ENCODE measurements at regions not wholly inside any gene's neighbourhood (a gene's known extent, or its start where the extent isn't known, plus 50 kb on each side); places are given as distances from the start of the nearest gene placed in this dataset.

DNA sequence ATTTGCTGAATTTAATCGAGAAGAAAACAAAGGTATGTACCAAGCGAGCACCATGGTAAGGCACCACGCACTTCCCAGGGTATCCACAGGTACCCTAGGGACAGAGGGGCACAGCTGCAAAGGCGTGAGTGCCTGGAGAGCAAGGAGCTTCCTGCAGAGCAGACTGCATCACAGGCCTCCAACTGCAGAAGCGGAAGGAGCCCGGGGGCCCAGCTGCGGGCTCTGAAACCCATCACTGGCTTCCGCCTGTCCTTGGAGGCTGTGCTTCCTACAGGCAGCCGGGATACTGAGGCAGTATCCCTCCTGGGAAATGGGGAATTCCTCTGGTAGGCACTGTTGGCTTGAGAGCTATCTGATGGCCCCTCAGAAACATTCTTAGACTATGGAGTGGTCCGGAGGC lies 217.4 kb upstream of the GMDS start:
- no peak for DNase-seq (ENCODE audit: low read depth)

DNA sequence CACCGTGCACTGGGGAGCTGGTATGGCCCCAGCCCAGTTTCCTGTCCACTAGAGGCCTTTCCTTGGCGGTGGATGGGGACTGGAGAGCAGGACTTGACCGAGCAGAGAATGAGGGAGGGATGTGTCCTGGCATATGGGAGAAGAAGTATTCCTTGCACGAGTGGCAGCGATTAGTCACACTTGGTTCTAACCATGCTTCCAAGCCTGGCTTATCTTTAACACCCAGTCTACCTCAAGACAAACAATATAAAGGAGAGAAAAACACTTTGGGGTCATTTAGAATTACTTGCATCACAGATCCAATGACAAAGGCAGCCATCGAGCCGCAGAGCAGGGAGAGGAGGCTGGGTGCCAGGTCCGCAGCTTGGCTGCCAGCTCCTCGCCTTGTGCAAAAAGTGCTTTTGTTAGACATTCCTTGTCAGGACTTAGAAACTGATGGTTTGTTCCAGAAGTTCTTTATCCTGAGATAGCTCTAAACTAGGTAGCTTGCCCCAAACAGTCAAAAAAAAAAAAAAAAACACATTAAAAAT lies 214.9 kb upstream of the GMDS start:
- DNase-seq (ENCODE audit: low read depth): no peak

DNA sequence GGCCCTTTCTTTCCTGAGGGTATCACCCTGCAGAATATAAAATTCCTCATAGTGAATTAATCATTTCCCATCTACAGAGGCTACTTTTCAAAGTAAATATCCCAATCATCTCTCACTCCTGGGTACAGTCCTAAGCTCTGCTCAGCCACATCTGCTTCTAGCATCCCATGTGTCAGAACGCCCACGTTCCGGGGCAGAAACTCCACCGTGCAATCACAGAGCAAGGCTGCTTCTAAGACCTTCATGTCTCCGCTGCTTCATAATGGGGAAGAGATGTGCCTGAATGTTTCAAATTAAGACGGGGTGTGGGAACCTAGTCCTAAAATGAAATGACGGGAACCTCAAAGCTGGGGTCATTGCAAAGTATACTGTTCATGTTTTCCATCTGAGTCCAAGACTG lies 208.8 kb upstream of the GMDS start:
- no peak for DNase-seq (ENCODE audit: low read depth)

DNA sequence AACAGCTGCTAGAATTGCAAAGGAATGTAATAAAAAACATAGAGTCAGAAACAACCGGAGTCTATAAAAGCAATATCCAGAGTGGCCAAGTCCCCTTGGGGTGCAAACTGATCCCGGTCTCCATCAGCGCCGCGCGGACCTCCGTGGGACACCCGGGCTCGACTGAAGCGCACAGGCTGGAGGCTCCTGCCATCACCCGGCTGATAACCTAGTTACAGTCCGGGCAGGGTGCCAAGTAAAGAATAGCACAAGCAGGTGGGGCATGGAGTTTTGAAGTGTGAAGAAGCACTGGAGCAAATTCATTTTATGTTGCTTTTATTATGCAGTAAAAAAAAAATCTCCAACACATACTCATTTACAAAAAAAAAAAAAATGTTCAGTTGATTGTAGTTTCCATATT lies 205.1 kb upstream of the GMDS start:
- no peak for DNase-seq (ENCODE audit: low read depth)

DNA sequence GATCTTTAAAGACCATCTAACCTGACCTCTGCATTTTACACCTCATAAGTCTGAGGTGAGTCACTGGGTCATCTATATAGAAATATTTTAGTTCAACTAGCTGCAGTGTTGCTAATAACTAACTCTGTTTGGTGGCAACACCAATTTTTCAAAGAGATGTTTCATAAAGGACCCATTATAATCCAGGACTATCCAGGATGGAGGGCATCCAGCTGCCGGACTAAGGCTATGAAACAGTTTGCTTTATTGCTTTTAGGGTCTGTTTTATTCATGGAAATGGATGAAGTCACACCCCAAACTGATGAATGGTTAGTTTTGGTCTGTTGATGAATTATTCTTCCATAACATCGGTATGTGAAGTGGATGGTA lies 204.2 kb upstream of the GMDS start:
- no peak for DNase-seq (ENCODE audit: low read depth)

DNA sequence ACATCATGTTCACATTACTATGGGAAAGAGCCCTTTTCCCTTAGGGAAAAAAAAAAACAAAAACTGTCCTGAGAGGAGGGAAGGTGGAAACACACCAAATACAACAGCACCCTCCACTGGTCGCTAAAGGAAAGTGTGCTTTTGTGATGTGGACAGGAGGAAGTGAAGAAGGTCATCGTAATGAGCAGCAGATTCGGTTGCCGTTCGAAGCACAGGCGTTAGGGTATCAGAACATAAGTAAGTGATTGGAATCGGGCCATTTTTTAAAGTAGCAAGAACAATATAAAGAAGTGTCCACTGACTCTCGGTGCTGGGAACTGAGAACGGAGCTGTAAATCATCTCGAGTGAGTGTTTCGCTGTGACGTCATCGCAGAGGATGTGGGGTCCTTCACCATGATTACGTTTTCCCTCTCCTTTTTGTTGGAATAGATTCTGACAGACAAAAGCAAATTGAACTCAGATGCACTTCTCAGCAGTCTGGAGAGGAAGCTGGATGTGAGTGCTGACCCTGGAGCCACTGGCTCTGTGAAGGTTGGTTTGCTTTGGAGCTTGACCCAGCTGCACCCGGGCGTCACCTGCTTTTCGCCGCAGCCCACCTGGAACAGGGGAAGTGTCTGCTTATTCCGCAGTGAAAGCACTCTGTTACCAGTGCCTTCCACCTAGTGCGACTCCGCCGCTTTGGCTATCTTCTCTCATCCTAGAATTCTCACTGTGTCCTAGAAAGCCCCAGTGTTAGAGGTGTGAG lies 203.6 kb upstream of the GMDS start:
- no peak for DNase-seq (ENCODE audit: low read depth)

DNA sequence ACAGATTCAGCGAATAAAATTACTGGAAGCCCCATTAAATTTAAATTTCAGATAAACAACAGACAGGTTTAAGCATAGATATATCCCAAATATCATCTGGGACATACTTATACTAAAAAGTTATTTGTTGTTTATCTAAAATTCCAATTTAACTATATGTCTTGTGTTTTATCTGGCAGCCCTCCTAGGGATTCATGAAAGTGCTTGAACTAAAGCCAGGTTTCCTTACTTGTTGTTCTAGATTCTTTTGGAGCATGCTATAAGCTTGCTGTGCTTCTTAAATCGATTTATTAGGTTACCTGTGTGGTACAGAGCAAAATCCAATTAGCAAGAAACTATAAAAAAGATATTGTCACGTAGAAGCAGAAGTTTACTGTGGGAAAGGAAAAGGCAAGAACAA lies 202.5 kb upstream of the GMDS start:
- no peak for DNase-seq (ENCODE audit: low read depth)

DNA sequence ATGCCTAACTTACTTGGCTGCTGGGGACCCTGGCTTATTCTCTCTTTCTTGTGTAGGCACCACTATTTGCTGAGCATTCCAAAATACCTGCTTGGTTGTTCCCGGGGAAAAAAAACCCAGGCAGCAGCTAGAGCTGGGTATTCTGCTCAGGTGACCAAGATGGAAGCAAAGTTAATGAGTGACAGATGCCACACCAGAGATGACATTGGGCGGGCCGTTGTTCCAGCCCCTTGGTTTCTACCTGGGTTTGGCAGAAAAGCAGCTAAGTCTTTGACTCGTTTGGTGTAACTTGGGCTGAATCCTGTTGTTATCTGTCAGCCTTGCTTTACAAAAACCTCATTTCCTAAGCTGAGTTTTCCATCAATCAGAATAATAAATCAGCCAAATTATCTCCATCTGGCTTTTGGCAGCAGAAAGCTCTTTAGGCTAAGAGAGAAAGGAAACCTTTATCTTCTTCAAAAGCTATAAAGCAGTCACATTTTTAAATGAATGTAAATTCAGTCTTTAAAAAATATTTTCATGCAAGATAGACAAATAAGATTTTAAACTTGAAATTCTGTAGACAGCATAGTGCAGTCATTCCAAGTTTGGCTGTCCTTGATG lies 202.0 kb upstream of the GMDS start:
- DNase-seq (ENCODE audit: low read depth): no peak

DNA sequence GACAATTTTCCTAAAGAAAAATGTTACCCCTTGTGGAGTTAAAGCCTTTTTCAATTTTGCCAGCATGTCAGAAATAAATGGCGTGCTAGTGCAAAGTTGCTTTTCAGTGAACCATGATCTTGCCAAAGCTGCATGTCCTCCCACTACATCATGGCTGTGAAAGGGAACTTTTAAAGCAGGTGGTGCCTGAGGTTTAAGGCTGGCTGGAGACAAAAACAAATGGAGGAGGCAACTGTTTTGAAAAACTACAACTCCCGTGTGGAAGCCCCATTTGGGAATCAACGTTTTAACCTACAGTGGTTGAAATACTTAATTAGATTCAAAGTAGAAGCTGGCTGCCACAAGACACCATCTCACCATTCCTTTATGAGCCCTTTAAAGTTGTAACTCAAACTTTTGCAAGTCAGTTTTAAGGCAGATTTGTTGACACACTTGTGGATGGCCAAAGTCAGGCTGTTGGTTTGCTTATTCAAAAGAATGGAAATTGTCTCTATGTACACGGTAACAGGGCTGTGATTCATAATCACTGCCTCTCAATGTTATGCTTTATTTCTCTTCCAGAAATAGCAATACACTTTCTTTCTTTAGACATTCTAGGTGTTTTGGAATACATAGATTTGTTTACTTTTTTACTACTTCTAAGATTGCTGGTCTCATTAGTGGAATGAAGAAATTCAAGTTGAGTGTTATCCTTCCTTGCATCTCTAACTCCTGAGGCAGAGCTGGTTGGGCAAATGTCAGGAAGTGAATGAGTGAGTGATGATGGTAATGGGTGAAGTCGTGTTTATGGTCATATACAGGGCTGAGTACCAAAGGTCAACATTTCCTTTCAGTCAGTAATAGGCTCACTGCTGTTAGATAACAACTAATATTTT lies 196.4 kb upstream of the GMDS start:
- DNase-seq (ENCODE audit: low read depth): no peak

DNA sequence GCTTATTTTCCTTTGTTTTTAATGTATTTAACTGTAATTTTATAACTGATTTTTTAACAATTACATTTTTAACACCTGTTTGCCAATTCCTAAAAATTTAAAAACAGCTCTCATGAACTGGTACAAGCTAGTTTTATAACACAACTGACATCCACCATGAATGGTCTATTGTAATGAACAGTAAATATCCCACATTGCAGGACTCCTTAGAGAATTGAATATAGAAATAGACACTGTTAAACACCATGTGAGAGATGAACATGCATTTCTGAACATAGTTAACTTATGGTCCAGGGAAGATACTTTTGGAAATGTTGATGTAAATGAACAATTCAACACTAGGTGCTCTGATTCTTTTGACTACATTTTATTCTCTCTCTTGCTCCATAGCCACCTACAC lies 195.1 kb upstream of the GMDS start:
- DNase-seq (ENCODE audit: low read depth): no peak

DNA sequence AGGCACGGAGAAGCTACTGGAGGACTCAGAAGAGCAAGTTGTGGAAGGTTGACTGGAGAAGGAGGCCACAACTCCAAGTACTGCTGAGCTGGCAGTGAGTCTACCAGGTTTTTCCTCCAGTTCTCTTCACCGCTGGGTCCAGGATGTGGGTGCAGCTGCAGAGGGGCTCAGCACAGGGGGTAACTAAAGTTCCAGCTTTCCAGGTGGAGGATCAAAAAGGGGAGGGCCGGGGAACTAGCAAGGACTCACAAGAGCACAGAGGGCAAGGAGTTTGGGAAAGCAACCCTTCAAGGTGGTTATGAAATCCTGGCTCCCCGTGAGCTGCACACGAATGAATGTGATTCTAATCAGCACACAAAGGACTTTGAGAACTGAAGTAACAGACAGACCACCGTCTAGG lies 194.2 kb upstream of the GMDS start:
- DNase-seq (ENCODE audit: low read depth): no peak

DNA sequence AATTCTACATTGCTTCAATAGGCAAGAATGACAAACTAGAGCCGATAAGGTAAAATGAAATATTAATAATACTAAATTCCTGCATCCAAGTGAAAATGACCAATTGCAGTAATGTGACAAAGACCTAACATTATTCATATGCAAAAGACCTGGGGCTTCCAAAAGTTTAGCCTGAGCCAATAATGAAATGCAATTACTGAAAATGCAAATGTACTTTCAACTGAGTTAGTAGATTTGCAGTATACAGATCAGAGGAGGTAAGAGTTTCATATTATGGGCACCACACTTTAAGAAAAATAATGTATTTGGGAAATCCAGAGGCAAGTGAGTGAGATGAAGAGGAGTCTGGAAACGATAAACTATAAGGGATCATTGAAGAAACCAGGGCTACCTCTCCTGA lies 193.7 kb upstream of the GMDS start:
- DNase-seq (ENCODE audit: low read depth): no peak

DNA sequence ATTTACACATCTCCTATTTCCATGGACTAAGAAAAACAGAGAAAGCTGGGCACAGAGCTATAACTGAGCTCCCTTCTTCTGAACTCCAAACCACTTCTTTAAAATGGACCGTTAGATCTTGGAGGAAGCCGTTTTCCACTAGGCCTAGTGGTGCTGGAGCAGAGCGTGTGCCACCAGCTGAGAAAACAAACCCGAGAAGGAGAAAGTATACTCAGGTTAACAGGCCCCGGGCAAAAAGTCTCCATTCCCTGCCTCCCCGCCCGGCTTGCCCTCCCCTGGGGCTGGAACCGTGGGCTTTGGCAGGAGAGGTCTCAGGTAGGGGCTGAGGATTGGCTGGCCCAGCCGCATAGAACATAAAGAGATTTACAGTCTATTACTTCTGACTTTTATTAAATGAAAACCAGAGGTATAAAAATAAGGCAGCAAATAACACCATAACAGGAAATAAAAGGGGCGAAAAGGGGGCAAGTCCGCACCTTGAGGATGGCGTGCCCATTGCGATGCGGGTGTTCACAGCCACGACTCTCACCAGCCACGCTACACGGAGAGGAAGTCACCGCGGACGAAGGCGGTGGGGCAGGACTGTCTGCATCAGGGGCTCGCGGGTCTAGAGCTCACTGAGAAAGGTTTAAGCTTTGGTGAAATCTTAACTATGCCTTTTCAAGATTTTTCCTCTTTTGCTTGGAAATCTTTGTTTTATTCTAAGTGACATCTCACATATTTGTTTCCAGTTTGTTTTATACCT lies 191.2 kb upstream of the GMDS start:
- DNase-seq (ENCODE audit: low read depth): no peak

DNA sequence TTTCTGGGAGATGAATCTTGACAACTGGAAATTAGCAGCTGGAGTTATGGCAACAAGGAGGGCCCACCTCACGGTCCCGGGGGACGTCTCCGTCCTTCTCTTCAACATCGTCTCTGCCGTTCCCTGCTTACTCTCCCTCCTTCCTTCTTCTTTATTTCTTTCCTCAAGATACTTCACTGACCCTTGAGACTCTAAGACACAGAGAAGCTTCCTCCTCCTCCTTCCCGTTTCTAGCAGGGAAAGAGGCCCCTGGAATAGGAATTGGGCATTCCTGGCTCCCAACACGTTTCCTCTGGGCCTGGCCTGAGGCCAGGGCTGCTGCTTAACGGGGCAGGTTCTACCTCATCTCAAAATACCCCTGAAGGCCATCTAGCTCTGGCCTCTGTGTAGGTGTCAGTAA lies 189.9 kb upstream of the GMDS start:
- DNase-seq (ENCODE audit: low read depth): no peak

DNA sequence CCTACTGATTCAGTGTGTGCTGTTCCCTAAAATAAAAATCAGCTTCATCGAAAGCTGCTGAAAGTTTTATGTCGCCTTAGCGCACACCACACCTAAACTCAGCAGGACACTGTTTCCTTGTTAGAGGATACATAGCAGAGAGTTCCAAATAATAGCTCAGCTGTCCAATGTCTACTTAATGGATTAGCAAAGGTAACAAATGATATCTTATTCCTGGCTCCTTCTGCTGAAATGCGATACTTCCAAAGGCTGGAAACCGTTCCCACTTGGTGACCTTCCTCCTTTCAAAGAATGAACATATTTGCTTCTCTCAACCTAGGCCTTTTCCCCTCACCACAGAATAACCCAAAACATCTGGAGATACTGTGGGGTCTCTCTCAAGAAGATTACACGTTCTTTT lies 189.5 kb upstream of the GMDS start:
- no peak for DNase-seq (ENCODE audit: low read depth)

DNA sequence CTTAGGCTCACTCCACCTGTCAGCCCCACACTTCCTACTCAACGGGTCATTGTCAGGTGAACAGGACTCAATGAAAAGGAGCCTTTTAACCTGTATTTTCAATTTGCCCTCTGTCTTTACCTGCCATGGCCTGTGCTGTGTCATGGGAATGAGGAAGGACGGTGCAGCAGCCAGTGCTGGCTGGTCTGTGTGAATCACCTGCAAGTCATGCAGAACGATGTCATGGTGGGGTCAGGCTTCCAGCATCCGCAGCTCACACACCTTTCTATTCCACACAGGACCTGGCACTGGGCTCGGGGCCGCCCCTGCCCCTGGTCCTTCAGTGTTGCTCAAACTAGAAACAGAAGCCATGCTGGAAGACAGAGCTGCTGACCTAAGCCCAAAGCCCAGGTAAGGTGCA lies 188.7 kb upstream of the GMDS start:
- DNase-seq (ENCODE audit: low read depth): no peak

DNA sequence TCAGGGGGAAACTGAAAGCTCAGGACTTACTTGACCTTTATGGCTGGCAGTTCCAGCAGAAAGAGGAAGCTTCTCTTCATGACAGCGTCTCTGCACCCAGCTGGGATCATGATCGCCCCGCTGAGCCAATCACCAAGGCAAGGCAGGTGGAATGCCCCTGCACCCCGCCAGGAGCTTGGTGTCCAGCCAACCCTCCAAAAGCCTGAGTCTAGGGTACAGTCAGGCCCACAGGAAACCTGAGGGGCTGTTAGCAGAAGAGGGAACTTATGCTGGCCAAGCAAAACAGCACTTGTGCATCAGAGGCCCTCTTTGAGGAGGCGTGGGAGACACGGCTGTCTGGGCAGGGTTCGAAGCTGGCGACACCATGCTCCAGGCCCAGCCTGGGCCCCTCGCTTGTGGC lies 188.3 kb upstream of the GMDS start:
- no peak for DNase-seq (ENCODE audit: low read depth)

DNA sequence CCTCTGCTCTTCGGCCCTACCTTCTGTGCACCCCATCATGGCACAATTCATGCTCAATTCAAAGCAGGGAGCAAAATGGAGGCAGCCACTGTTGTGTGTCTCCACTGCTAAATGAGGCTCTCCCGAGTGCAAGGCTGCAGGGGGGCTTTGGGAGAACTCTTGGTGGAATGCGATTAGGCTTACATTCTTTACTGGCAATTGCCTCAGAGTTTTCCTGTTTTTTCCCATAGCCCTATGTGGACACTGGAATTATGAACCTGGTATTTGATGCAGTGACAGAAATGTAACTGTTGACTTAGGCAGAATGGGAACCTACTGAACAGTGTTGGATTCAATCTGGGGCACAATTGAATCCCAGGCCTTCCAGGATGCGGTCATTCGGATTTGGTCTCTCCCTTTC lies 187.9 kb upstream of the GMDS start:
- DNase-seq (ENCODE audit: low read depth): no peak

DNA sequence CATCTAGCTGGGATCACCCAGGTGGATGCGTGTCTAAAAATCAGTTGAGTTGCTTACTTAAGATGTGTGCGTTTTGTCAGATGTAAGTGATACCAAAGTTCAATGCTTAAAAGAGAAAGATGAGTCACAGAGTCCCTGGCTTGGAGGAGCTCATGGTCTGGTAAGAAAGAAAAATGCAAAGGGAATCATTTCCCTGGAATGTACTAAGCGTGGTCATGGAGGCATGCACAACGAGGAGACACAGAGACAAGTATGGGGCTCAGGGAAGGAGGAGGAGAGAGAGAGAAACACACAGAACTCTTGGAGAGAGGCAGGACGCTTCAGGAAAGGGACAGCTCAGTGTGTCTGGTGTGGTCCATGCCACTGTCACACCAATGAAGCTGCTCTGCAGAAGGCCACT lies 186.9 kb upstream of the GMDS start:
- DNase-seq (ENCODE audit: low read depth): no peak

DNA sequence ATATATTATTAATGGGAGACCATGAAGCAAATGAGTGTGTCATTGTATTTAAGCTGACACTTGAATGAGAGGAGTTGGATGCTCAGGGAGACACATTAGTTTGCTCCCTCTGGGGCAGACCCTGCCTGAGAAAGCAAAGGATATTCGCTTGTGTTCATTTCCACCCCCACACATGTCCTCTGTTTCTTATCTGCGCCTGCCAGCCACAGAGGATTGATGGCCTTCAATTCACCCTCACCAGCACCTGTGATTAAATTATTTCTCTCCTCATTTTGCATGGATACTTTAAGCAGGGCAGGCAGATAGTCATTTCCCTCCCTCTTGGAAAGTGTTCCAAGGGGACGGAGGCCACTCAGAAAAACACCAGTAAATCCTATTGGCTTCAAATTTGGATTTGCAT lies 185.2 kb upstream of the GMDS start:
- no peak for DNase-seq (ENCODE audit: low read depth)

DNA sequence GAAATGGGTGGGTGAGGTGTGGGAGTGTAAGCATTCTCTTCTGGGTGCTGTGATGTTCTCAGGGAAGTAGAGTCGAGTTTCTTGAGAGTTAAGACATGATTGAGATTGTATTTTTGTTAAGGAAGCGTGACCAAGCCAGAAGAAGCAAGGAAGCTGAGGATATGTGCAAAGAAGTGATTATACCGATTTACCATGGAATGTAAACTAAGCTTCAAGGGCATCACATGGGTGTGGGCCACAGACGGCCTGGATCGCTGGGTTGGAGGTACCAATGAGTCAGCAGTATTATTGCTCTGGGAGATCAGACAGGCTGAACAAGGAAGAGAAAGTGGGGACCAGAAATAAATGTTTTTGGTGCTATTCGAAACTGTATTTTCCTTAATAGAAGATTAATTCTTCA lies 184.1 kb upstream of the GMDS start:
- DNase-seq (ENCODE audit: low read depth): no peak

DNA sequence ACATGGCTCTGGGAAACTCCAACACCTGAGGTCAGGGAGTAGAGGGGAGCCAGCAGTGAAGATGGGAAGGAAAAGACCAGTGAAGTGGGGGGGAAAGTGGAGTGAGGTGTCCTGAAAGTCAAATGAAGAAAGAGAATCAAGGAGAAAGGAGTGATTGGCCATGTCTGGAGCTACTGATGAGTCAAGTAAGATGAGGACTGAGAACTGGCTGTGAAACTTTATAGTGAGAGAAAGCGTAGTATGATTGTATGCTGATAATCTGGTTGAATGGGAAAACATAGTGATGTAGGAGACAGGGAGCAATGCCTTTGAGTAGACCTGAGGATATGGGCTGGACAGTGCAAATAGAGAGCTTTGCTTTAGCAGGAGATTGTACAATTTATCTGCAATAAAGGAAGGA lies 183.6 kb upstream of the GMDS start:
- no peak for DNase-seq (ENCODE audit: low read depth)
